WI38 (cell line): ENCODE measurements at regions not wholly inside any gene's neighbourhood (a gene's known extent, or its start where the extent isn't known, plus 50 kb on each side); places are given as distances from the start of the nearest gene placed in this dataset.
"Not testable (repeated sequence)": the region's sequence is repeated elsewhere in the genome, so short reads cannot be mapped to it uniquely, and the experiment has no call there.

Source experiments
- H3K4me3 ChIP-seq: 2 replicates; pipeline ENCODE4 v1.5.1; 2011; ENCODE audit warnings: low read depth, mild to moderate bottlenecking, control low read depth, low read length
- TF ChIP-seq, protein P1 (sequence below): IDR thresholded peaks from 2 replicates; pipeline ENCODE4 v1.5.1; 2012; ENCODE audit warnings: low read depth, mild to moderate bottlenecking, control low read depth, low read length

DNA sequence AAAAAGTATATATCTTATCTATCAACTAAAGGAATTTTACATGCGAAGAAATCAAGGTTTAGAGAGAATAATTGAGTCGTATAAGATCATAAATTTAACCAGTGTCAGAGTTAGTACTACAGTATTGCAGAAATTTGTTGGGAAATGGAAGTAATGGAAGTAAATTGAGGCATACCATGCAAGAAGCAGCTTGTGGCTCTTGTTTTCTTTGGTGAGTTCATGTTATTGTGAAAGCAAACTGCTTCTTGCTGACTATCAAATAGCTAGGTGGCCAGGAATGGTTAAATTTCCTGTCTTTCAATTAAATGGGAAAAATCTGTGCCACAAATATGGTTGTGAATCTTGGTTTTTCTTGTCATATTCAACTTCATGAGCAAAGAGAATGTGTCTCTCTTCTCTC, 652.7 kb downstream of the LMO4 start:
- TF ChIP-seq, protein P1, sequence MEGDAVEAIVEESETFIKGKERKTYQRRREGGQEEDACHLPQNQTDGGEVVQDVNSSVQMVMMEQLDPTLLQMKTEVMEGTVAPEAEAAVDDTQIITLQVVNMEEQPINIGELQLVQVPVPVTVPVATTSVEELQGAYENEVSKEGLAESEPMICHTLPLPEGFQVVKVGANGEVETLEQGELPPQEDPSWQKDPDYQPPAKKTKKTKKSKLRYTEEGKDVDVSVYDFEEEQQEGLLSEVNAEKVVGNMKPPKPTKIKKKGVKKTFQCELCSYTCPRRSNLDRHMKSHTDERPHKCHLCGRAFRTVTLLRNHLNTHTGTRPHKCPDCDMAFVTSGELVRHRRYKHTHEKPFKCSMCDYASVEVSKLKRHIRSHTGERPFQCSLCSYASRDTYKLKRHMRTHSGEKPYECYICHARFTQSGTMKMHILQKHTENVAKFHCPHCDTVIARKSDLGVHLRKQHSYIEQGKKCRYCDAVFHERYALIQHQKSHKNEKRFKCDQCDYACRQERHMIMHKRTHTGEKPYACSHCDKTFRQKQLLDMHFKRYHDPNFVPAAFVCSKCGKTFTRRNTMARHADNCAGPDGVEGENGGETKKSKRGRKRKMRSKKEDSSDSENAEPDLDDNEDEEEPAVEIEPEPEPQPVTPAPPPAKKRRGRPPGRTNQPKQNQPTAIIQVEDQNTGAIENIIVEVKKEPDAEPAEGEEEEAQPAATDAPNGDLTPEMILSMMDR = no peak
- no peak overlapping the region for H3K4me3 ChIP-seq

DNA sequence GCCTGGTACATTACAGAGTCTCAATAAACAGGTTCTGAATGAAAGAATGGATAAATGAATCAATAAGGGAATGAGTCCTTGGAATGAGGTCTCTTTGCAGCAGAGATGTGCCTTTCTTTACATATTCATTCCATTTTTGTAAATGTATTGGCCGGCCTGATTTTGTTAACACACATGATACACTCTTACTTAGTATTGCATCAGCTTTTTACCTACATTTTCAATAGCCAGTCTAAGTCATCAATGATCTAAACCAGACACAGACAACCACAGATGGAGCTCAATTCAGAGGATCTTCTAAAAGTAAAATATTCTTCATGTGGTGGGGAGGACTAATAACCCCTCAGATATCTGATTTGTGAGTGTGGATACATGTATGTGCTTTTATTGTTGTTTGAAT, 653.1 kb downstream of the LMO4 start:
- TF ChIP-seq, protein P1 = no peak
- H3K4me3 ChIP-seq = no peak overlapping the region

- no peak overlapping the region for H3K4me3 ChIP-seq
- TF ChIP-seq, protein P1 = no peak
These were observed 655.2 kb downstream of the LMO4 start for GRCh38 chr1:87983841-87984240.

GRCh38 chr1:87985071-87985470, 656.4 kb downstream of the LMO4 start:
- TF ChIP-seq, protein P1 = no peak

DNA sequence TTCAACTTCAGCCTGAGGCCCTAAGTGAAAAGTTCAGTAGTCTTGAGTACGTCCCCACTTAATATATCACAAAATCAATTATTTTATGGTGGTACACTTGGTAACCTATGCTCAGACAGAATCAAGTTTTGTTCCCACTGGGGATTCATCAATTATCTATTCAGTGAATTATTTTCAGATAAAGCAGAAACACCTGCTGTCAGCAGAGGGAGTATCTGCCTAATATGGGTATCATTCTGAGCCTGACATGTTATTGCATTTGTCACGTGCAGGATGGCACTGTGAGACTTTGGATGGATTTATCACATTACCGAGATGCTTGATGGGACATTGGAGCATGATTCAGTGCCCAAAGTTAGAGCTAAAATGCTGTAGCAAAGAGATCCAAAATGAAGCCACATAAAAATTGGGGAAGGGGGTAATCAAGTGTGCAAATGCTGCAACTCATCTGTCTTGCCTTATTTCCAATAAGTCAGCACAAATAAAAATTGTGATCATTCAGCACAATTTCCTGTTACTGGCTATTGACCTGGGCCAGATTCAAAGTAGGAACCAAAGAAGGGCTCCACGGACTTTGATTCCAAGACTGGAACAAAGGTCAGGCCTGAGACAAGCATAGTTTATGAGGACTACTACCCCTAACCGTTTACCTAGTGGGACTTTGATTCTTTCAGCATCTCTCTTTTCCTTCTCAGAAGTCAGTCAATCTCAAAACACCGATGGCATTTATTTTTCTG, 657.6 kb downstream of the LMO4 start:
- no peak overlapping the region for H3K4me3 ChIP-seq
- TF ChIP-seq, protein P1 = no peak

More at GRCh38 chr1:87985071-87985470, 656.4 kb downstream of the LMO4 start:
- no peak overlapping the region for H3K4me3 ChIP-seq

DNA sequence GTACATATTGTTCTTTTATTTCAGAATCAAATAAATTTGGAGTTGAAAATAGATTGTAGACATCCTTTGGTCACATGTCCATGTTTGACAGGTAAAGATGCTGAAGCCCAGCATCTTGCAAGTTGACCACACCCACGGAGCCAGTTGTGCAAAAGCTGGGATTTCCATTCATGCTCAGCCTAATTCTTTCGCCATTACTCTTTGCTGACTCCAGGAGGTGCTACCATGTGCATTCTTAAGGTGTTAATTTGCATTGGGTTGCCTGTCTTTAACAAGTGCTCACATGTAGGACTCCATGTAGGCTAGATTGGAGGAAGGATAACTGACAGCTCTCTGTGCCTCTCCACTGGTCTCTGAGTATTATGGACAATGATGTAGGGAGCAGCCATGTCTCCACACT, 660.7 kb downstream of the LMO4 start:
- TF ChIP-seq, protein P1 = no peak

GRCh38 chr1:87992536-87992935, 663.9 kb downstream of the LMO4 start:
- not testable (repeated sequence) for H3K4me3 ChIP-seq

More for the DNA sequence above, 660.7 kb downstream of the LMO4 start:
- H3K4me3 ChIP-seq = no peak overlapping the region

DNA sequence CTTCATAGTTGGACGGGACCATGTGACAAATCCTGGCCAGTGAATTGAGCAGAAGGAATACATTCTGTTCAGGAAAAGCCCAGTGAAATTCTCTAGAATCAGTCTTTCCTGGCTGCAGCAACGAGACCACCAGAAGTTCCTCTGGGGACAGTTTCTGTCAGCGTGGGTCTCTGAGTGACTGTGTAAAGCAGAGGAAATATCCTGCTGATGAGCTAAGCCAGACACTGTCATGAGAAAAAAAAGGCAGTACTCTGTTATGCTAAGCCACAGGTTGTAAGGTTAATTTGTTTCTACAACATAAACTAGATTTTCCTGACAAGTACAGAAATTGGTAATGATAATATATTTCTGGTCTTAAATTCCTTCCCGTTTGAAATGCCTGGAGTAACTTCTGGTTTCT, 664.4 kb downstream of the LMO4 start:
- no peak overlapping the region for H3K4me3 ChIP-seq
- TF ChIP-seq, protein P1 = no peak
